Astrocyte (in vitro differentiated cells and primary cell): ENCODE measurements at regions not wholly inside any gene's neighbourhood (a gene's known extent, or its start where the extent isn't known, plus 50 kb on each side); places are given as distances from the start of the nearest gene placed in this dataset.

Experiments used
- CTCF ChIP-seq: IDR thresholded peaks from 2 replicates; pipeline ENCODE4 v1.5.1; 2011; ENCODE audit warnings: low read depth, mild to moderate bottlenecking, inconsistent platforms, low read length, moderate library complexity; ENCODE audit not compliant: insufficient read depth
- EZH2 ChIP-seq: IDR thresholded peaks from 2 replicates; pipeline ENCODE4 v1.6.1; 2012; ENCODE audit warnings: mild to moderate bottlenecking, low read length, inconsistent platforms; ENCODE audit not compliant: insufficient read depth

DNA sequence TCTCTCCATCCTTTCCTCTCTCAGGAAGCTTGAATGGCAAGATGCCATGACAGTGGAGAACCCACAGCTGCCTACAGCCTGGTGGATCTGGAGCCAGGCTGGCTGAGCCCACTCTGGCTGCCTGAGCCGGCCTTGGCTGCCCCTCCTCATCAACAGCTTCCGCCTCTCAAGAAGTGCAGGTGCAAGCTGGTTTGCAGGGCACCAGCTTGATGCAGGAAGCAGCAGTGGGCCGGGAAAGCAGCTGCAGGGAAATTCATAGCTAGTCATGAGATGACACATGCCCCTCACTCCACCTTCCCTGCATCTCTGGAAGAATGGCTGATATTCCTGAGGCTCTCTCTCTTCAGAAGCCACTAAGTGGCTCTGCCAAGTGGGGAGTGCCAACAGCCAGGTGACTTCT is 289.1 kb downstream of the RPS29 start:
- no peak for TF ChIP-seq CTCF
- no peak for TF ChIP-seq EZH2
